ENCODE measurements at regions not wholly inside any gene's neighbourhood (a gene's known extent, or its start where the extent isn't known, plus 50 kb on each side); places are given as distances from the start of the nearest gene placed in this dataset.

- Histone ChIP-seq H3K9ac (ENCODE audit: extremely low read depth, low read length, poor library complexity, severe bottlenecking) (no peak overlapping the region), H3K36me3 (ENCODE audit: control insufficient read depth, insufficient read depth, low read length) (no peaks in the 10 kb centered on the region), H3K4me3 (ENCODE audit: low read length) (no peak overlapping the region), H3K9me3 (ENCODE audit: control insufficient read depth, low read length) (no peaks in the 10 kb centered on the region), H3K27ac (ENCODE audit: low read depth, low read length) (no peak overlapping the region), H3K4me1 (ENCODE audit: control insufficient read depth, insufficient read depth, low read length) (peaks cover 11% of the 10 kb centered on the region), H3K27me3 (ENCODE audit: control insufficient read depth, insufficient read depth, low read length, poor library complexity, severe bottlenecking) (no peaks in the 10 kb centered on the region)
- no peak overlapping the region for H3K4me3 Mint-ChIP-seq
- WGBS, 2 experiments (ENCODE audit: insufficient coverage in 1 of 2, insufficient read length in 1 of 2) = 68 to 77% methylated on average over 4 of the region's 4 CpGs
- DNase-seq = peak; percentile 94
- TF ChIP-seq CTCF (conservative IDR thresholded peaks at IDR 0.05) = peak; percentile 89
- H3K27me3 Mint-ChIP-seq (ENCODE audit: insufficient read depth) = no peaks in the 10 kb centered on the region
- no peak overlapping the region for H3K27ac Mint-ChIP-seq
- no peaks in the 10 kb centered on the region for H3K9me3 Mint-ChIP-seq
- H3K4me1 Mint-ChIP-seq = peaks cover 15% of the 10 kb centered on the region
- H3K36me3 Mint-ChIP-seq (ENCODE audit: low read depth) = no peaks in the 10 kb centered on the region
Measured at GRCh38 chr5:155616779-155617392, 603.3 kb downstream of the KIF4B start.

- Mint-ChIP-seq H3K27ac (no peak overlapping the region), H3K36me3 (ENCODE audit: low read depth) (no peaks in the 10 kb centered on the region), H3K9me3 (no peaks in the 10 kb centered on the region), H3K27me3 (ENCODE audit: insufficient read depth) (no peaks in the 10 kb centered on the region), H3K4me1 (peaks cover 15% of the 10 kb centered on the region), H3K4me3 (no peak overlapping the region)
- Histone ChIP-seq H3K27ac (ENCODE audit: low read depth, low read length) (no peak overlapping the region), H3K9me3 (ENCODE audit: control insufficient read depth, low read length) (no peaks in the 10 kb centered on the region), H3K36me3 (ENCODE audit: control insufficient read depth, insufficient read depth, low read length) (no peaks in the 10 kb centered on the region), H3K27me3 (ENCODE audit: control insufficient read depth, insufficient read depth, low read length, poor library complexity, severe bottlenecking) (no peaks in the 10 kb centered on the region), H3K9ac (ENCODE audit: extremely low read depth, low read length, poor library complexity, severe bottlenecking) (no peak overlapping the region), H3K4me1 (ENCODE audit: control insufficient read depth, insufficient read depth, low read length) (peaks cover 11% of the 10 kb centered on the region), H3K4me3 (ENCODE audit: low read length) (no peak overlapping the region)
- DNase-seq = no peak
- TF ChIP-seq CTCF (conservative IDR thresholded peaks at IDR 0.05) = no peak
- WGBS, 2 experiments (ENCODE audit: insufficient coverage in 1 of 2, insufficient read length in 1 of 2) = 96 to 100% methylated on average over 1 to 5 of the region's 5 CpGs
Measured at GRCh38 chr5:155619688-155620087, 606.1 kb downstream of the KIF4B start.

- Histone ChIP-seq H3K9ac (ENCODE audit: extremely low read depth, low read length, poor library complexity, severe bottlenecking) (no peak overlapping the region), H3K4me3 (ENCODE audit: low read length) (no peak overlapping the region), H3K27me3 (ENCODE audit: control insufficient read depth, insufficient read depth, low read length, poor library complexity, severe bottlenecking) (no peaks in the 10 kb centered on the region), H3K36me3 (ENCODE audit: control insufficient read depth, insufficient read depth, low read length) (no peaks in the 10 kb centered on the region), H3K27ac (ENCODE audit: low read depth, low read length) (peak overlapping the region; percentile 9), H3K4me1 (ENCODE audit: control insufficient read depth, insufficient read depth, low read length) (peaks cover 11% of the 10 kb centered on the region), H3K9me3 (ENCODE audit: control insufficient read depth, low read length) (no peaks in the 10 kb centered on the region)
- peak; percentile 63 for DNase-seq
- H3K4me3 Mint-ChIP-seq = no peak overlapping the region
- H3K27me3 Mint-ChIP-seq (ENCODE audit: insufficient read depth) = no peaks in the 10 kb centered on the region
- H3K27ac Mint-ChIP-seq = peak overlapping the region; percentile 36
- no peak for TF ChIP-seq CTCF (conservative IDR thresholded peaks at IDR 0.05)
- WGBS, 2 experiments (ENCODE audit: insufficient coverage in 1 of 2, insufficient read length in 1 of 2) = 52 to 71% methylated on average over 4 to 7 of the region's 7 CpGs
- H3K4me1 Mint-ChIP-seq = peaks cover 15% of the 10 kb centered on the region
- no peaks in the 10 kb centered on the region for H3K9me3 Mint-ChIP-seq
- no peaks in the 10 kb centered on the region for H3K36me3 Mint-ChIP-seq (ENCODE audit: low read depth)
Measured at GRCh38 chr5:155620821-155621410, 607.4 kb downstream of the KIF4B start.
